ENCODE measurements at regions not wholly inside any gene's neighbourhood (a gene's known extent, or its start where the extent isn't known, plus 50 kb on each side); places are given as distances from the start of the nearest gene placed in this dataset.

- no peak for DNase-seq (ENCODE audit: low read depth in 3 of 3)
These were observed 1085.9 kb downstream of the TBC1D22A start for GRCh38 chr22:47848184-47848920.

GRCh38 chr22:47847131-47847890 lies 1084.9 kb downstream of the TBC1D22A start:
- no peak for DNase-seq (ENCODE audit: low read depth in 3 of 3)

GRCh38 chr22:47846206-47846605 lies 1083.8 kb downstream of the TBC1D22A start:
- DNase-seq (ENCODE audit: low read depth in 3 of 3), result no peak

GRCh38 chr22:47842119-47842518 lies 1079.7 kb downstream of the TBC1D22A start:
- no peak for DNase-seq (ENCODE audit: low read depth in 3 of 3)

- no peak for DNase-seq (ENCODE audit: low read depth in 3 of 3)
These were observed 1078.7 kb downstream of the TBC1D22A start for GRCh38 chr22:47841156-47841555.

GRCh38 chr22:47839595-47840227 lies 1077.3 kb downstream of the TBC1D22A start:
- no peak for DNase-seq (ENCODE audit: low read depth in 3 of 3)

- DNase-seq (ENCODE audit: low read depth in 3 of 3), result no peak
These were observed 1075.3 kb downstream of the TBC1D22A start for GRCh38 chr22:47837703-47838102.

- no peak for DNase-seq (ENCODE audit: low read depth in 3 of 3)
These were observed 1074.5 kb downstream of the TBC1D22A start for GRCh38 chr22:47836957-47837356.

- DNase-seq (ENCODE audit: low read depth in 3 of 3), result no peak
These were observed 1073.3 kb downstream of the TBC1D22A start for GRCh38 chr22:47835726-47836125.

GRCh38 chr22:47826016-47826415 lies 1063.6 kb downstream of the TBC1D22A start:
- no peak for DNase-seq (ENCODE audit: low read depth in 3 of 3)

- no peak for DNase-seq (ENCODE audit: low read depth in 3 of 3)
These were observed 1060.0 kb downstream of the TBC1D22A start for GRCh38 chr22:47822422-47822821.

GRCh38 chr22:47818496-47818895 lies 1056.0 kb downstream of the TBC1D22A start:
- no peak for DNase-seq (ENCODE audit: low read depth in 3 of 3)

- DNase-seq (ENCODE audit: low read depth in 3 of 3), result no peak
These were observed 1054.9 kb downstream of the TBC1D22A start for GRCh38 chr22:47817380-47817779.

- DNase-seq (ENCODE audit: low read depth in 3 of 3), result no peak
These were observed 1054.4 kb downstream of the TBC1D22A start for GRCh38 chr22:47816863-47817210.

- DNase-seq (ENCODE audit: low read depth in 3 of 3), result no peak
These were observed 1053.8 kb downstream of the TBC1D22A start for GRCh38 chr22:47816121-47816862.

- no peak for DNase-seq (ENCODE audit: low read depth in 3 of 3)
These were observed 1052.0 kb downstream of the TBC1D22A start for GRCh38 chr22:47814474-47814873.

- DNase-seq (ENCODE audit: low read depth in 3 of 3), result no peak
These were observed 1051.2 kb downstream of the TBC1D22A start for GRCh38 chr22:47813661-47814060.

GRCh38 chr22:47811971-47812370 lies 1049.5 kb downstream of the TBC1D22A start:
- no peak for DNase-seq (ENCODE audit: low read depth in 3 of 3)

GRCh38 chr22:47810505-47811500 lies 1048.4 kb downstream of the TBC1D22A start:
- no peak for DNase-seq (ENCODE audit: low read depth in 3 of 3)

- no peak for DNase-seq (ENCODE audit: low read depth in 3 of 3)
These were observed 1046.6 kb downstream of the TBC1D22A start for GRCh38 chr22:47808886-47809620.

Measured in stimulated activated CD4-positive, alpha-beta T cell treated with anti-CD3 and anti-CD28 coated beads, TNF-alpha, amount 100 ng/mL, for 48 hours (primary cell).